ENCODE measurements at regions not wholly inside any gene's neighbourhood (a gene's known extent, or its start where the extent isn't known, plus 50 kb on each side); places are given as distances from the start of the nearest gene placed in this dataset.

- peaks cover 2% of the 10 kb centered on the region; the same call in 1 of the 2 replicates for H3K4me1 ChIP-seq (ENCODE audit: insufficient read depth, low read length)
- H3K18ac ChIP-seq (ENCODE audit: insufficient read length, low read depth, low read length): no peak overlapping the region
- H3K14ac ChIP-seq (ENCODE audit: insufficient read depth, low read length): no peak overlapping the region
- H3K79me2 ChIP-seq (ENCODE audit: insufficient read depth, low read length): no peaks in the 10 kb centered on the region
- H3K4ac ChIP-seq (ENCODE audit: low read depth, low read length): no peak overlapping the region
- no peaks in the 10 kb centered on the region for H3K79me1 ChIP-seq (ENCODE audit: insufficient read depth, low read depth, low read length, poor library complexity, severe bottlenecking)
- no peaks in the 10 kb centered on the region for H4K20me1 ChIP-seq (ENCODE audit: control insufficient read depth, insufficient read depth, insufficient read length)
- no peaks in the 10 kb centered on the region; the same call in 1 of the 2 replicates for H3K27me3 Mint-ChIP-seq (ENCODE audit: low read depth)
- H3K4me2 ChIP-seq (ENCODE audit: insufficient read depth, insufficient read length, low read length): no peak overlapping the region
- H3K27me3 ChIP-seq (ENCODE audit: insufficient read depth, low read length): no peaks in the 10 kb centered on the region
- no peak overlapping the region; a peak in 1 of 7 replicates for H3K27ac Mint-ChIP-seq
- H3K9ac ChIP-seq (ENCODE audit: extremely low read depth, insufficient read length, low read length): no peak overlapping the region
- H3K9me3 ChIP-seq (ENCODE audit: control insufficient read depth, low read depth, low read length): no peaks in the 10 kb centered on the region
- no peaks in the 10 kb centered on the region for H3K23me2 ChIP-seq (ENCODE audit: insufficient read length, low read depth, low read length, poor library complexity, severe bottlenecking)
- no peak for DNase-seq
- no peak overlapping the region for H2BK20ac ChIP-seq (ENCODE audit: low read depth, low read length, poor library complexity, severe bottlenecking)
- no peak overlapping the region for H2BK12ac ChIP-seq (ENCODE audit: insufficient read length, low read depth, low read length)
- H3K27ac ChIP-seq (ENCODE audit: insufficient read length, low read depth, low read length): no peak overlapping the region
- WGBS (ENCODE audit: extremely low coverage, insufficient read length, low lambda C conversion rate): no CpG with 5 or more reads among the region's 5 CpGs
- peaks cover 20 to 25% of the 10 kb centered on the region in 2 experiments for H3K4me1 Mint-ChIP-seq
- H3K36me3 Mint-ChIP-seq (ENCODE audit: insufficient read depth in 1 of 3, low read depth in 3 of 3): no peaks in the 10 kb centered on the region
- no peak overlapping the region for H3K4me3 Mint-ChIP-seq
- no peak overlapping the region for H4K91ac ChIP-seq (ENCODE audit: insufficient read length, low read depth, low read length)
- TF ChIP-seq CTCF (conservative IDR thresholded peaks at IDR 0.05): no peak
- no peak overlapping the region for H2BK120ac ChIP-seq (ENCODE audit: low read depth, low read length, poor library complexity, severe bottlenecking)
- H2AFZ ChIP-seq (ENCODE audit: low read length): no peak overlapping the region
- H3K23ac ChIP-seq (ENCODE audit: insufficient read length, low read depth, low read length): no peak overlapping the region
- H4K5ac ChIP-seq (ENCODE audit: insufficient read length, low read depth, low read length): no peak overlapping the region
- no peak overlapping the region for H2BK5ac ChIP-seq (ENCODE audit: insufficient read length, low read length)
- H3K9me3 Mint-ChIP-seq: no peaks in the 10 kb centered on the region
- H2AK5ac ChIP-seq (ENCODE audit: insufficient read length, low read length): no peak overlapping the region
- no peak overlapping the region for H4K8ac ChIP-seq (replicated peaks; ENCODE audit: insufficient read length, low read depth, low read length)
- H3K56ac ChIP-seq (ENCODE audit: insufficient read length, low read depth, low read length): no peak overlapping the region
- no peak overlapping the region for H2BK15ac ChIP-seq (ENCODE audit: low read depth, low read length)
- no peak overlapping the region for H3T11ph ChIP-seq (ENCODE audit: low read length)
Measured at GRCh38 chr5:115424030-115424429, 120.5 kb downstream of the FEM1C start.
